ENCODE measurements at regions not wholly inside any gene's neighbourhood (a gene's known extent, or its start where the extent isn't known, plus 50 kb on each side); places are given as distances from the start of the nearest gene placed in this dataset.

- no peak for TF ChIP-seq POLR2A (IDR thresholded peaks at IDR 0.05)
- TF ChIP-seq CTCF (IDR thresholded peaks at IDR 0.05) = no peak
These were observed 416.5 kb upstream of the KCNH7 start for GRCh38 chr2:163255086-163255485.
